ENCODE measurements at regions not wholly inside any gene's neighbourhood (a gene's known extent, or its start where the extent isn't known, plus 50 kb on each side); places are given as distances from the start of the nearest gene placed in this dataset.

DNA sequence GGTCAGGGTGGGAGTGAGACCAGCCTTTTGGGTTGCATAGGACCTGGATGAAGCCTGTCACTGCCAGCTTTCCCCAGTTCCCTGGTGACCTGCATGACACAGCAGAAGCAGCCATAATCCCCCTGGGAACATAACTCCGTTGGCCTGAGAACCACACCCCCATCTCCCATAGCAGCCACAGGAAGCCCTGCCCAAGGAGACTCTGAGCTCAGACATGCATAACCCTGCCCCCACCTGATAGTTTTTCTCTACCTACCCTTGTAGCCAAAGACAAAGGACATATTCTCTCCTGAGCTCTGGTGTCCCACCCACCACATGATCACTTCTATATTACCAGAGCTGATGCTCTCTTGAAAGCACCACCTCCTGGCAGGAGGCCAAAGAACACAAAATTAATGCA is 413.5 kb upstream of the HTR2A start:
- TF ChIP-seq CTCF (IDR thresholded peaks at IDR 0.05; ENCODE audit: poor library complexity) (no peak), EZH2phosphoT487 (IDR thresholded peaks at IDR 0.05; ENCODE audit: low read depth, severe bottlenecking, unreplicated experiment) (no peak)

Data from hepatocyte (in vitro differentiated cells).